Femur (tissue), 1 donor: ENCODE measurements at regions not wholly inside any gene's neighbourhood (a gene's known extent, or its start where the extent isn't known, plus 50 kb on each side); places are given as distances from the start of the nearest gene placed in this dataset.
A peak's percentile ranks its signal among the peaks of the same experiment; 100 is the strongest.

Source experiments
- DNase-seq: peaks from one replicate; pipeline ENCODE4 v3.0.0-alpha.2; 2017

DNA sequence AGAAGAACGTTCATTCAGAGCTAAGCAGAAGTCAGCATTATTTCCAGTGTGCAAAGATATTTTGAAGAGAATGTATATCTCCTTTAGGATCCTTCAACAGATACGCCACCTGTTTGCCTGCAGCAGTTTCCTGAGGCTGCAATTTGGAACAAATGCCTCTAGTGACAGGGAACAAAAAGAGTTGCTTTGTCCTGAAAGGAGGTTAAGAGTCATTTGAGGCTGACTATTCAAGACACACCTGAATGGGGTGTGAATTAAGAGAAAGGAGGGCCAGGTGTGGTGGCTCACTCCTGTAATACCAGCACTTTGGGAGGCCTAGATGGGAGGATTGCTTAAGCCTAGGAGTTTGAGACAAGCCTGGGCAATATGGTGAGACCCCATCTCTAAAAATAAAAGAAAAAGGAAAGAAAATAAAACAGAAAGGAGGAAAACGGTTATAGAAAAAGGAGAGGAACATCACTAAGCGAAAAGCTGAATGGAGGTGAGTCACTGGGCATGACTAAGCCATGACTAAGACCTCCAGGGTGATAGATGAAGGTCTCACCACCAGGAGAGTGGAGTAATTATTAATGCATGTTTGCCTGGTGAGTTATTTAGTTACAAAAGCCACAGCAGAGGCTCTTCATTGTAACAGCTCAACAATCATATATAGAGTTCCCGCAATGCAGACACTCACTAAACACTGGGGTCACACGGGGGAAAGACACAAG lies 255.2 kb upstream of the TNC start:
- no peak for DNase-seq

GRCh38 chr9:115373710-115374045 lies 255.7 kb upstream of the TNC start:
- no peak for DNase-seq

- no peak for DNase-seq
Observed at GRCh38 chr9:115374724-115375268, 256.8 kb upstream of the TNC start.

DNA sequence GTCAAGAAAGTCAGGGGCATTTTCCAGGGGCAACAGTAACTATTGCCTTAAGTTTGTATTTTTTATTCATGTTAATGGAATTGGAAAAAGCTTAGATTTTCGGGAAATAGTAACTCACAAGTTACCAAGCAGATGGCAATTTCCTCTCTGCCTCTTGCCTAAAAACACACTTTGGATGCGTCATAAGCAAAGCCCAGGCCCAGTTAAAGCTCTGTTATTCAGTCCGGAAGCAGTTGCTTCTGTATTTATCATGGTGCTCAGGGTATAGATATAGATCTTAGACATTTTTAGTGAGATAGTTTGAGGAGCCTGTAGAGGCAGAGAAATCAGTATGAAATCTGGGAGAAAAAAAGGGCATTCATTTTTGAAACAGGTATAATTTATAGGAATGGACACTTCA lies 260.3 kb upstream of the TNC start:
- no peak for DNase-seq

DNA sequence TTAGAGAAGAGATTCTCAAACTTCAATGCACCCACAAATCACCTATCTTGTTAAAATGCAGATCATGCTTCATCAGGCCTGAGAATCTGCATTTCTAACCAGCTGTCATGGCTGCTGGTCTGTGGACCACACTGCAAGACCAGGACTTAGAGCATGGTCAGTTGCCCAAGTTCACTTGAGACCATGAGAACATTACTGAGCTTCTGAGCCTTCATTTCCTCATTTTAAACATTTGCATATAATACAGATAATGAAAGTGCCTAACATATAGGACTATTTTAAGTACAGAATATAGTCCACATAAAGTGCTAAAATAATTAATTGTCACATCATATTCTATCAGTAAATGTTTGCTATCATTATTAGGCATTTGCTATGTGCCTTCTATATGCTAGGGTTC lies 260.8 kb upstream of the TNC start:
- no peak for DNase-seq

DNA sequence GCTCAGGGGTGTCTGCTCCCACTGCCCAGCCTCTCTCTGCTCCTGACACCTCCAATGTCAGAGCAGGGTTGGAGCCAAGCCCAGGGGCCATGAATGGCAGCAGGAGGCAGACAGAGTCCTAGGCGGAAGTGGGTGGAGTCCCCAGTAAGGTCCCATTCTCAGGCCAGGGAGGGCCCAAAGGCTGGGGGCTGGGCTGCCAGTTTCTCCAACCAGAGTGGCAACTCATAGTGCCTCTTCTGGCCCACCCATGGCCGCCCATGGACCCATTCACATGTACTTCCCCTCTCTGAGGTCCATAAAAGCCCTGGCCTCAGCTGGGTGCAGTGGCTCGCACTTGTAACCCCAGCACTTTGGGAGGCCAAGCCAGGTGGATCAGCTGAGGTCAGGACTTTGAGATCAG lies 261.8 kb upstream of the TNC start:
- DNase-seq: no peak

DNA sequence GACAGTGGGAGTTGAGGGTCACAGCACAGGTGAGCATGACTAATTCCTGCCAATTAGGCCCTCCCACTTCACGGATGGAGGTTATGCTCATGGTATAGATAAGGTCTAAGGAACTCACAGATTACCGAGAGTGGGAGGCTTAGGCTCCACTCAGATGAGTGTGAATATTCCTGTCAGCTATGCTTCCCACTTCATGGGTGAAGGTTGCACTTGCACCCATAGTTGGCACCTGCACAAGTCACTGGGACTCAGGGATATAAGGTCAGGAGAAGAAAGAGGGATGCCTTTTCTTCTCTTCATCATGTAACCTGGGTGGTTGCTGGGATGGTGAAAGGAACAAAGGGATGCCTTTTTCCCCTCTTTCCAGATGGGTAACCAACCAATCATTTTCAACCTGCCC lies 264.9 kb upstream of the TNC start:
- DNase-seq: no peak

GRCh38 chr9:115385383-115386122 lies 267.6 kb upstream of the TNC start:
- no peak for DNase-seq

DNA sequence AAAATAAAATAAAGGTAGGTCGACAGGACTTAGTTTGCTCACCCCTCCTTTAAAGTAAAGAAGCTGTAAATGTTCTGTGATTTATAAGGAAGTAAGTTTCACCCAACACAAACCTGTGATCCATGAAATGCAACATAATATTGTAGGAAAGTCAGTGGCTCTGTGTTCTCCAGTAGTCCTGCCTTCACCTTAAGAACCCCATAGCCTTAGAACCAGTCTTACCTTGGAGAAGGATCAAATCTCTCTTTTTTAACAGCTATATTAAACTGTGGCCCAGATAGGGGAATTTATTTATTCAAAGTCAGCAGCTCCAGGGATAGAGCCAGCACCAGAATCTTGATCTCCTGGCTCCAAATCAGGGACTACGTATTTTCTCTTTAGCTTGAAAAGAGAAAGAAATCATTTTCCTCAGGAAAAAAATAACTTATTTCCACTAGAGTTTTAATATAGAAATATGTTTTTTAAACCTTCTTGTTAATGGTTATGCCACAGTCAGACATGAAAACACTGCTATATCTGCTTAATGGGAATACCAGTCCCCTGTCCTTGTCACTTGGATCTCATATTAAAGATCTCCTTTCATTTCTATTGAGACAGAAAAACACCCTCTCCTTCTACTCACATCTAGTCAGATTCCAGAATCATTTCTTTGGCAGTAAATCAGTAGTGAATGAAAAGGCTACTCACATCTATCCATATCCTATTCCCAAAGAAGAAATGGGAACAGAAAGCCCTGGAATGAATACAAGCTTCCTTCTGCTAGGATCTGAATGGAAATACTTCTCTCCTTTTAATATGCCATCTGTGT lies 269.2 kb upstream of the TNC start:
- no peak for DNase-seq

DNA sequence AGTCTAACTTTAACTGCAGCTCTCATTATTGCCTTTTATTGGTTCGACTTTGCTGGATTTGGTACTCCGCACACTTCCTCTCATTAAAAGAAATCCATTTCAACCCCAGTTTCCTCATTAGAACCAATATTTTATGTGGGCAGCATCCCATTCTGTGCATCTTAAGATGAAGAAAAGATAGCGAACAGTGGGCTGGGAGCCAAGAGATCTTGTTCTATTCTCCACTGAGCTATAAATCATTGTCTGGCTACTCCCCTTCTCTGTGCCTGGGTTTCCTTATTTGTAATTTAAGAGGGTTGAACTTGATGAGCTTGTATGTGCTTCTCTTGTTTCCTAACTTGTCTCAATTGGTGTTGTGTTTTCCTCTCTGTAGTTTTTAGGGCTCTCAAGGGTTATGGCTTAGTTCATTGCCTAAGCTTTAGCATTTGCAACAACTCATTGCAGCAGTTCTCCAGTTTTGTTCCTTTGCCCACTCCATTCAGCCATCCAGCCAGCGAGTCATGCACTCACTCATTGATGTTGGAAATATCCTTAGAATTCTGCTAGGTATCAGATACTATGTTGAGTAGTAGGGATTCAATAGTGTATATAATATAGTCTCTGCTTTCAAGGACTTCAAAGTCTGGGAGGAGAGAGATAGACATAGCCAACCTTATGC lies 273.3 kb upstream of the TNC start:
- no peak for DNase-seq

- no peak for DNase-seq
Observed at GRCh38 chr9:115393976-115394775, 276.2 kb upstream of the TNC start.

GRCh38 chr9:115395511-115396021 lies 277.6 kb upstream of the TNC start:
- no peak for DNase-seq

DNA sequence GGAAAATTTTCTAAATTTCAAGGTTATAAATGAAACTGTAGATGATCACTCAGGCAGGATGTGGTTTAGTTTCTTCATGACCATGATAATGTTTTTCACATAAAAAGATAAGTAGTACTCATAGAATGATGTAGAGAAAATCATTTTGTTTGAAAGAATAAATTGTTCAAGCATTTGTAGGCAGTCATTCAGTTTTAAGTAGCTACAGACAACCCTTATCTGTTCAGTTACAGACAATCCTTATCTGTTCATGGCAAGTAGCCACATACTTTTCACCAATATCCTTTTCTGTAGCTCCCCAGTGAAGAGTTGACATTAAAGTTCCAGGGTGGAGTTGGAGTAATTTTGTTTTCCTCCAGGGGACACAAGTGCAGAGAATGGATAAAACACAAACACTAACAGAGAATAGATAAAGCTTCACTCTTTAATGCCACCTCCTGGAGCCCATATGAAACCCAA lies 278.1 kb upstream of the TNC start:
- DNase-seq: no peak

GRCh38 chr9:115397591-115398312 lies 279.8 kb upstream of the TNC start:
- no peak for DNase-seq

GRCh38 chr9:115398313-115398650 lies 280.3 kb upstream of the TNC start:
- DNase-seq: no peak

DNA sequence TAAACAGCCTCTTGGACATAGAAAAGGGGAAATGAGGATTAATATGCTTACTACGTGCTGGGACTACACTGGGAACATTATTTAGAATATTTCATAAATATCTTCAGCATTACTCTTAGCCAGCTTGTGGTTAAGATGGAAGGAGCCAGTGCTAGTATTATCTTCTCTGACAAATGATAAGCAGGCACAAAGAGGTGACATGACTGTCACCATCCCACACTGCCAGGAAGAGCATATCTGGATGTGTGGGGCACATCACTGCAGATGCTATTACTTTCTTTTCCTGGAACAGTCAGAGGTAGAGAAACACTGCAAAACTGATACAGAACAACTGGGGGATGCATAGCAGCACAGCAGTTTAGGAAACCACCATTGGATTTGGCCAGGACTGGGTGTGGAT lies 281.0 kb upstream of the TNC start:
- no peak for DNase-seq

DNA sequence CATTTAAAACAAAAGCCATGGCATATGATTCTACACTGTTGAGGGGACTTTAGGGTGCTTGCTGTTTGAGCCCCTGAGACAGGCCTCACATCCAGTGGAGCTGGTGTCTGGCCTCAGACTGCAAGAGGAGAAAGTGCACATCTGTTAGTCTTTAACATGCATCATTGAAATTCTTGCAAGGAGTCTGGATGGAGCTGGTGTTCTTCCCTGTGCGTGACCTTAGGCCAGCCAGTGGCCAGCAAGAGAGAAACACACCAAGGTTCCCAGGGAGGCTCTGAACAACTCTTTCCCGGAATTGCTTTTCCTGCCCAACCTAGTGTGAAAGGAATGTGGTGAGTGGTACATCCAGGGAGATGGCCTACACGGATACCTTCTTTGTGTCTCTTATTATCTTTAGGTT lies 282.8 kb upstream of the TNC start:
- DNase-seq: peak; percentile 28

- DNase-seq: no peak
Observed at GRCh38 chr9:115401756-115402327, 283.9 kb upstream of the TNC start.

GRCh38 chr9:115403753-115404152 lies 285.8 kb upstream of the TNC start:
- DNase-seq: no peak

- DNase-seq: no peak
Observed at GRCh38 chr9:115404311-115404710, 286.4 kb upstream of the TNC start.

DNA sequence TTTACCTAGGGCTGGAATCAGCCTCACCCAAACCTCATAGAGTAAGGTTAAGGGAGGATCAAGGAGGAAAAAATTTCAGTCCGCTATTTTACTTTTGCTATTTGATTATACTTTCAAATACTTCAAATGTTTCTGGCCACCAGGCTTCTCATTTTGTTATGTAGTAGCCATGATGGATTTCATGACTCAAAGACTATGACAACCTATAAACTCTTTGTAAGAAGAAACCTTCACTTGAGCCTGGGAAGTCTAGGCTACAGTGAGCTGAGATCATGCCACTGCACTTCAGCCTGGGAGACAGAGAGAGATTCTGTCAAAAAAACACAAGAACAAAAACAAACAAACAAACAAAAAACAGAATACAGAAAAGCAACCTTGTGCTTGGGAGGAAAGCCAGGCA lies 293.6 kb upstream of the TNC start:
- no peak for DNase-seq
